Fibroblast of the aortic adventitia (primary cell): ENCODE measurements at regions not wholly inside any gene's neighbourhood (a gene's known extent, or its start where the extent isn't known, plus 50 kb on each side); places are given as distances from the start of the nearest gene placed in this dataset.

Experiments used
- DNase-seq: peaks from one replicate; pipeline ENCODE4 v3.0.0-alpha.2; 2010; ENCODE audit warnings: low read depth
- H3K4me3 ChIP-seq: 2 replicates; pipeline ENCODE4 v1.5.1; 2011; ENCODE audit warnings: low read depth, mild to moderate bottlenecking, control low read depth, low read length, moderate library complexity
- CTCF ChIP-seq: IDR thresholded peaks from 2 replicates; pipeline ENCODE4 v1.5.1; 2011; ENCODE audit warnings: mild to moderate bottlenecking, low read length, control low read depth, inconsistent platforms; ENCODE audit not compliant: insufficient read depth

DNA sequence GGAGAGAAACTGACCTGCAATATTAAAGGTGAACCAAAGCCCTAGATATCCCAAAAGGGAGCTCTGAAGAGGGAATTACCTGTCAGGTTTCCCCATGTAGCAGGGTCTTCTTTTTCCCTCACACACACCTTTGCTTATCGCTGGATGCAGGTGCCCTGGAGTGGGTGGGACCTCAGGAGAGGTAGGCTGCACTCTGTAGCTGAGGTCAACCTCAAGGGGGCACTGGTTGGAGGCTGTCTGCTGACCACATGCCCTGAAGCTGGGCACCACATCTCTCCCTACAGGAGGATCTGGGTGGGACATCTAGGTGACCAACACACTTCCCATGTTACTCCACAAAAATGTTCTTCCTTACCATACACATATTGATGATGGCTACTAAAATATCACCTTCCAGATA is 298.7 kb upstream of the USP25 start:
- H3K4me3 ChIP-seq: no peak overlapping the region
- no peak for TF ChIP-seq CTCF
- no peak for DNase-seq

DNA sequence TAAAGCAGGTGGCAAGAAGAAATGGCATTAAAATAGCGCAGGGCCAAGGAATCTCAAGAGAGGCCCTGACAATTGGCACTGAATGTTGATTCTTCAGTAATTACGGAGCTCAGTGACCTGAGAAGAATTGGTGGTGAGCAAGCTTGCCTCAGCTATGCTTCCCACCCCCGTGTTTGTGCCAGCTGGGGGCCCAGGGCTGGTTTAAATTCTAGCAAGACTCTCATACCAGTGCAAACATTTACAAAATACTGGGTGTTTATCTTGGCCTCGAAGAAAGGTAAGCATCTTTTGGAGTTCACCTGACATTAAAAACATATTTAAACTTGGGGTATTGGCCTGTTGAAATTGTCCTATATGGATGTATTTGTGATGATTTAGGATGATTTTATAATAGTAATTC is 296.7 kb upstream of the USP25 start:
- DNase-seq: no peak
- H3K4me3 ChIP-seq: no peak overlapping the region
- no peak for TF ChIP-seq CTCF

DNA sequence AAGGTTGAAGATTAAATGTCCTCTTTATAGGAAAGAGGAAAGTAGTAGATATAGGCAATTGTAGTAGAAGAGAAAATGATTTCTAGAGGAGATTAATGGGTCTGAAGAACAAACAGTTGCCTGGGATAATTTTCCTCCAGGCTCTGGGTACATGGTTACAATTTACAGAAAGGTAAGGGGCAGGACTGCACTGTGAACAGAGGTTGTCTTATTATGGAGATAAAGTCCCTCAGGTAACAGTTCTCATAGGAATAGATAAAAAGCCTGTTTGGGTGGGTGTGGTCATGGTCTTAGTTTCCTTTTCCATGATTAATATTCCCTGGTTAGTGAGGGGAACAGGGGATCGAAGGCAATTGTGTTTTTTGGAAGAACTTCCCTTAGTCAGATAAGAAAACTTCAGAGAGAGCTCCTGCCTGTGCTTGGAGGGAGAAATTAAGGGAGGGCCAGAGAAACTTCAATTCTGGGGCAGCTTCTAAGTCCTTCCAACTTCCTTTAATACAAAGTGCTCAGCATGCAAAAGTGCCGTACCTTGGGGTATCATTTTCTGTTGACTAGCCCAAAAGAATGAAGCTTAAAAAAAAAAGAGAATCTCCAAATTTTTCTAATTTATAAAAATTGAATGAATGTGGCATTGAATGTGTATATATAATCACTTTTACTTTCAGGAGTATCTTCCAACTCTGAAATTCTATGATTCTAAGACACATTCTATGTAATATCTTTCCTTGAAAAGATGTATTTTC is 295.4 kb upstream of the USP25 start:
- DNase-seq: no peak
- no peak for TF ChIP-seq CTCF

DNA sequence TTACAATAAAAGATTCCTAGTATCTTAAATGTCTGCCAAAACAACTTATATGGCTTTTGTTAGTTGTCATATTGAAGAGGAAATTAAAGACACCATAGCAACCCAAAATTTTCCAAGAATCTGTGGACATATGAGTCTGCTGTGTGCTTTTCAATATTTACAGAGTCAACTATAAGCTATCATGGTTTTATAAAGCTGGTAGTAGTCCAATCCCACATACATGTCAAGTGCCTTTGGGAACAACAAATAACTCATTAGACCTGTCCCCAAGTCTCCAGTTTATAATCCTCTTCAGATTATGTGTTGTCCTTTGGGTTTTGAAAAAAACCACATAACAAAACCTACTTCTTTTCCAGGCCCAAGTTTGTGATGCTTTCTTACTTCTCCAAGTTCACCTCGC is 293.8 kb upstream of the USP25 start:
- no peak for DNase-seq

More for the DNA sequence above, 295.4 kb upstream of the USP25 start:
- H3K4me3 ChIP-seq: no peak overlapping the region

GRCh38 chr21:15437883-15438282 is 291.9 kb upstream of the USP25 start:
- H3K4me3 ChIP-seq: no peak overlapping the region
- TF ChIP-seq CTCF: no peak
- DNase-seq: peak; percentile 60

More for the DNA sequence above, 293.8 kb upstream of the USP25 start:
- TF ChIP-seq CTCF: no peak
- H3K4me3 ChIP-seq: no peak overlapping the region

- TF ChIP-seq CTCF: no peak
- no peak for DNase-seq
- no peak overlapping the region for H3K4me3 ChIP-seq
Observed at GRCh38 chr21:15439726-15440125, 290.1 kb upstream of the USP25 start.

DNA sequence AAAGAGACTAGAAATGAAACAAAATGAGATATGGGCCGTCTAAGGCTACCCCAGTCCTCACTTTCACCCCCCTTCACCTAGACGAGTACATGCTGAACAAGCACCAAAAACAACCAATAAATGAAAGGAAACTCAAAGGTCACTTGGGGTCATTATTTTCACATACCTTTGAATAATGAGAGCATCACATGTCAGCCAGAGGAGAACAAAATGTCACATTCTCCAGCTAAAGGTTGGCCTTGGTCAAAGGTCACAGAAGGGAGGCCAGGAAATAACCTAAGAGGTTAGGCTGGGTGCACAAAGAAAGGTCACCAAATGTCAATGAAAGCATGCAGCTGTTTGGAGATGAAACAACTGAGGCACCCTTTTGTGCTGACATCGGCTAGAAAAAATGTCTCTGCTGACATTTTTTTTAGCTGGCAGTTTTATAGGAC is 288.7 kb upstream of the USP25 start:
- no peak for TF ChIP-seq CTCF
- no peak overlapping the region for H3K4me3 ChIP-seq
- no peak for DNase-seq
